Activated T-helper 9 cell treated with anti-CD3 and anti-CD28 coated beads, Interleukin-2, amount 50 U/mL, for 16 hours (primary cell): ENCODE measurements at regions not wholly inside any gene's neighbourhood (a gene's known extent, or its start where the extent isn't known, plus 50 kb on each side); places are given as distances from the start of the nearest gene placed in this dataset.
"Not testable (repeated sequence)": the region's sequence is repeated elsewhere in the genome, so short reads cannot be mapped to it uniquely, and the experiment has no call there.

Source experiments
- DNase-seq: peaks from one replicate; pipeline ENCODE4 v3.0.0-alpha.2; 2020; ENCODE audit warnings: low read depth

- DNase-seq = not testable (repeated sequence)
Measured at GRCh38 chr11:135011313-135011712, 599.3 kb upstream of the B3GAT1 start.

GRCh38 chr11:135009125-135009524 lies 597.1 kb upstream of the B3GAT1 start:
- DNase-seq = no peak

- no peak for DNase-seq
Measured at GRCh38 chr11:135008412-135008811, 596.4 kb upstream of the B3GAT1 start.

GRCh38 chr11:135008001-135008405 lies 596.0 kb upstream of the B3GAT1 start:
- DNase-seq = no peak

- DNase-seq = no peak
Measured at GRCh38 chr11:135006800-135007199, 594.8 kb upstream of the B3GAT1 start.

- DNase-seq = no peak
Measured at GRCh38 chr11:135004495-135004894, 592.5 kb upstream of the B3GAT1 start.

- no peak for DNase-seq
Measured at GRCh38 chr11:135002236-135002635, 590.2 kb upstream of the B3GAT1 start.

- no peak for DNase-seq
Measured at GRCh38 chr11:135001581-135001980, 589.5 kb upstream of the B3GAT1 start.

GRCh38 chr11:135001065-135001464 lies 589.0 kb upstream of the B3GAT1 start:
- DNase-seq = not testable (repeated sequence)

- DNase-seq = no peak
Measured at GRCh38 chr11:134999590-134999989, 587.5 kb upstream of the B3GAT1 start.

- no peak for DNase-seq
Measured at GRCh38 chr11:134997652-134998320, 585.7 kb upstream of the B3GAT1 start.

- no peak for DNase-seq
Measured at GRCh38 chr11:134995741-134996140, 583.7 kb upstream of the B3GAT1 start.

GRCh38 chr11:134994431-134994830 lies 582.4 kb upstream of the B3GAT1 start:
- no peak for DNase-seq

GRCh38 chr11:134993691-134994243 lies 581.7 kb upstream of the B3GAT1 start:
- DNase-seq = no peak

GRCh38 chr11:134992981-134993380 lies 580.9 kb upstream of the B3GAT1 start:
- no peak for DNase-seq

- DNase-seq = no peak
Measured at GRCh38 chr11:134988495-134988894, 576.5 kb upstream of the B3GAT1 start.

- DNase-seq = no peak
Measured at GRCh38 chr11:134987822-134988221, 575.8 kb upstream of the B3GAT1 start.

GRCh38 chr11:134987223-134987768 lies 575.3 kb upstream of the B3GAT1 start:
- DNase-seq = no peak

- DNase-seq = no peak
Measured at GRCh38 chr11:134984421-134984820, 572.4 kb upstream of the B3GAT1 start.

- DNase-seq = not testable (repeated sequence)
Measured at GRCh38 chr11:134982432-134982831, 570.4 kb upstream of the B3GAT1 start.

GRCh38 chr11:134981835-134982234 lies 569.8 kb upstream of the B3GAT1 start:
- DNase-seq = no peak

- DNase-seq = no peak
Measured at GRCh38 chr11:134980819-134981710, 569.0 kb upstream of the B3GAT1 start.

- DNase-seq = not testable (repeated sequence)
Measured at GRCh38 chr11:134979089-134979457, 567.0 kb upstream of the B3GAT1 start.
